ENCODE measurements at regions not wholly inside any gene's neighbourhood (a gene's known extent, or its start where the extent isn't known, plus 50 kb on each side); places are given as distances from the start of the nearest gene placed in this dataset.

GRCh38 chr7:34298492-34299013 is 359.5 kb upstream of the NPSR1 start:
- peak; percentile 57 for DNase-seq

GRCh38 chr7:34299066-34299465 is 359.0 kb upstream of the NPSR1 start:
- Histone ChIP-seq H3K4me3 (ENCODE audit: low read length) (no peak overlapping the region), H2BK120ac (ENCODE audit: low read depth, low read length) (no peak overlapping the region), H3K56ac (ENCODE audit: low read length) (no peak overlapping the region), H2BK15ac (replicated peaks; ENCODE audit: low read depth) (no peak overlapping the region), H2BK5ac (ENCODE audit: low read length) (no peak overlapping the region), H3K27me3 (ENCODE audit: insufficient read depth, low read length, poor library complexity) (no peaks in the 10 kb centered on the region), H3K79me2 (ENCODE audit: control insufficient read depth, insufficient read depth, low read length) (no peaks in the 10 kb centered on the region), H3K79me1 (ENCODE audit: low read length) (no peaks in the 10 kb centered on the region), H3K9ac (ENCODE audit: low read length) (no peak overlapping the region), H3K27ac (ENCODE audit: low read depth, low read length) (no peak overlapping the region), H3K18ac (ENCODE audit: low read length) (peak overlapping the region; percentile 4), H4K8ac (ENCODE audit: low read depth, low read length) (no peak overlapping the region), H3K36me3 (ENCODE audit: control insufficient read depth, insufficient read depth, low read length) (no peaks in the 10 kb centered on the region), H2AK5ac (ENCODE audit: low read length) (no peak overlapping the region), H3K23ac (ENCODE audit: low read length) (no peak overlapping the region), H3K4me2 (ENCODE audit: low read length) (no peak overlapping the region), H3K4ac (ENCODE audit: low read depth, low read length) (no peak overlapping the region), H4K5ac (ENCODE audit: low read length) (no peak overlapping the region), H3K4me1 (ENCODE audit: control insufficient read depth, low read depth, low read length) (peaks cover 8% of the 10 kb centered on the region)
- no CpG with 5 or more reads among the region's 4 CpGs for WGBS (ENCODE audit: extremely low coverage, insufficient coverage, low lambda C conversion rate)
- no peak for DNase-seq

More at GRCh38 chr7:34298492-34299013, 359.5 kb upstream of the NPSR1 start:
- Histone ChIP-seq H2BK15ac (replicated peaks; ENCODE audit: low read depth) (no peak overlapping the region), H3K4ac (ENCODE audit: low read depth, low read length) (no peak overlapping the region), H3K18ac (ENCODE audit: low read length) (peak overlapping the region; percentile 4), H3K9ac (ENCODE audit: low read length) (no peak overlapping the region), H4K8ac (ENCODE audit: low read depth, low read length) (no peak overlapping the region), H3K27ac (ENCODE audit: low read depth, low read length) (no peak overlapping the region), H3K4me3 (ENCODE audit: low read length) (no peak overlapping the region), H3K79me1 (ENCODE audit: low read length) (no peaks in the 10 kb centered on the region), H3K79me2 (ENCODE audit: control insufficient read depth, insufficient read depth, low read length) (no peaks in the 10 kb centered on the region), H3K23ac (ENCODE audit: low read length) (no peak overlapping the region), H3K4me2 (ENCODE audit: low read length) (no peak overlapping the region), H4K5ac (ENCODE audit: low read length) (no peak overlapping the region), H3K4me1 (ENCODE audit: control insufficient read depth, low read depth, low read length) (peaks cover 8% of the 10 kb centered on the region), H3K56ac (ENCODE audit: low read length) (no peak overlapping the region), H2BK120ac (ENCODE audit: low read depth, low read length) (no peak overlapping the region), H3K27me3 (ENCODE audit: insufficient read depth, low read length, poor library complexity) (no peaks in the 10 kb centered on the region), H2AK5ac (ENCODE audit: low read length) (no peak overlapping the region), H2BK5ac (ENCODE audit: low read length) (no peak overlapping the region), H3K36me3 (ENCODE audit: control insufficient read depth, insufficient read depth, low read length) (no peaks in the 10 kb centered on the region)
- no CpG with 5 or more reads among the region's 4 CpGs for WGBS (ENCODE audit: extremely low coverage, insufficient coverage, low lambda C conversion rate)

- Histone ChIP-seq H3K27ac (ENCODE audit: low read depth, low read length) (no peak overlapping the region), H3K4me3 (ENCODE audit: low read length) (no peak overlapping the region), H3K4me2 (ENCODE audit: low read length) (no peak overlapping the region), H3K18ac (ENCODE audit: low read length) (no peak overlapping the region), H4K8ac (ENCODE audit: low read depth, low read length) (no peak overlapping the region), H2BK5ac (ENCODE audit: low read length) (no peak overlapping the region), H3K56ac (ENCODE audit: low read length) (no peak overlapping the region), H4K5ac (ENCODE audit: low read length) (no peak overlapping the region), H2BK15ac (replicated peaks; ENCODE audit: low read depth) (no peak overlapping the region), H2AK5ac (ENCODE audit: low read length) (no peak overlapping the region), H3K4ac (ENCODE audit: low read depth, low read length) (no peak overlapping the region), H2BK120ac (ENCODE audit: low read depth, low read length) (no peak overlapping the region), H3K79me1 (ENCODE audit: low read length) (no peaks in the 10 kb centered on the region), H3K36me3 (ENCODE audit: control insufficient read depth, insufficient read depth, low read length) (no peaks in the 10 kb centered on the region), H3K4me1 (ENCODE audit: control insufficient read depth, low read depth, low read length) (no peaks in the 10 kb centered on the region), H3K79me2 (ENCODE audit: control insufficient read depth, insufficient read depth, low read length) (no peaks in the 10 kb centered on the region), H3K23ac (ENCODE audit: low read length) (no peak overlapping the region), H3K9ac (ENCODE audit: low read length) (no peak overlapping the region), H3K27me3 (ENCODE audit: insufficient read depth, low read length, poor library complexity) (no peaks in the 10 kb centered on the region)
- no CpG with 5 or more reads among the region's 1 CpG for WGBS (ENCODE audit: extremely low coverage, insufficient coverage, low lambda C conversion rate)
- no peak for DNase-seq
These were observed 350.5 kb upstream of the NPSR1 start for GRCh38 chr7:34307540-34307939.

GRCh38 chr7:34308595-34308994 is 349.4 kb upstream of the NPSR1 start:
- H2BK120ac ChIP-seq (ENCODE audit: low read depth, low read length): no peak overlapping the region

GRCh38 chr7:34309116-34309515 is 348.9 kb upstream of the NPSR1 start:
- Histone ChIP-seq H2BK15ac (replicated peaks; ENCODE audit: low read depth) (no peak overlapping the region), H3K9ac (ENCODE audit: low read length) (no peak overlapping the region), H3K56ac (ENCODE audit: low read length) (no peak overlapping the region), H2BK5ac (ENCODE audit: low read length) (no peak overlapping the region), H3K23ac (ENCODE audit: low read length) (no peak overlapping the region), H3K4me2 (ENCODE audit: low read length) (no peak overlapping the region), H3K27ac (ENCODE audit: low read depth, low read length) (no peak overlapping the region), H2AK5ac (ENCODE audit: low read length) (no peak overlapping the region), H2BK120ac (ENCODE audit: low read depth, low read length) (no peak overlapping the region), H3K79me2 (ENCODE audit: control insufficient read depth, insufficient read depth, low read length) (no peaks in the 10 kb centered on the region), H3K27me3 (ENCODE audit: insufficient read depth, low read length, poor library complexity) (no peaks in the 10 kb centered on the region), H4K5ac (ENCODE audit: low read length) (no peak overlapping the region), H3K4me1 (ENCODE audit: control insufficient read depth, low read depth, low read length) (no peaks in the 10 kb centered on the region), H3K4ac (ENCODE audit: low read depth, low read length) (no peak overlapping the region), H3K18ac (ENCODE audit: low read length) (no peak overlapping the region), H3K79me1 (ENCODE audit: low read length) (no peaks in the 10 kb centered on the region), H3K36me3 (ENCODE audit: control insufficient read depth, insufficient read depth, low read length) (no peaks in the 10 kb centered on the region), H4K8ac (ENCODE audit: low read depth, low read length) (no peak overlapping the region), H3K4me3 (ENCODE audit: low read length) (no peak overlapping the region)
- DNase-seq: no peak
- no CpG with 5 or more reads among the region's 12 CpGs for WGBS (ENCODE audit: extremely low coverage, insufficient coverage, low lambda C conversion rate)

More at GRCh38 chr7:34308595-34308994, 349.4 kb upstream of the NPSR1 start:
- H3K79me2 ChIP-seq (ENCODE audit: control insufficient read depth, insufficient read depth, low read length): no peaks in the 10 kb centered on the region
- H2BK15ac ChIP-seq (replicated peaks; ENCODE audit: low read depth): no peak overlapping the region
- no peaks in the 10 kb centered on the region for H3K79me1 ChIP-seq (ENCODE audit: low read length)
- no CpG with 5 or more reads among the region's 8 CpGs for WGBS (ENCODE audit: extremely low coverage, insufficient coverage, low lambda C conversion rate)
- no peaks in the 10 kb centered on the region for H3K27me3 ChIP-seq (ENCODE audit: insufficient read depth, low read length, poor library complexity)
- H3K23ac ChIP-seq (ENCODE audit: low read length): no peak overlapping the region
- no peak overlapping the region for H3K4me2 ChIP-seq (ENCODE audit: low read length)
- no peak overlapping the region for H3K4me3 ChIP-seq (ENCODE audit: low read length)
- no peak overlapping the region for H3K4ac ChIP-seq (ENCODE audit: low read depth, low read length)
- no peaks in the 10 kb centered on the region for H3K36me3 ChIP-seq (ENCODE audit: control insufficient read depth, insufficient read depth, low read length)
- no peak for DNase-seq
- H2AK5ac ChIP-seq (ENCODE audit: low read length): no peak overlapping the region
- no peak overlapping the region for H4K5ac ChIP-seq (ENCODE audit: low read length)
- H3K9ac ChIP-seq (ENCODE audit: low read length): no peak overlapping the region
- H3K4me1 ChIP-seq (ENCODE audit: control insufficient read depth, low read depth, low read length): no peaks in the 10 kb centered on the region
- no peak overlapping the region for H3K27ac ChIP-seq (ENCODE audit: low read depth, low read length)
- no peak overlapping the region for H4K8ac ChIP-seq (ENCODE audit: low read depth, low read length)
- no peak overlapping the region for H2BK5ac ChIP-seq (ENCODE audit: low read length)
- no peak overlapping the region for H3K18ac ChIP-seq (ENCODE audit: low read length)
- no peak overlapping the region for H3K56ac ChIP-seq (ENCODE audit: low read length)

- Histone ChIP-seq H2AK5ac (ENCODE audit: low read length) (no peak overlapping the region), H2BK5ac (ENCODE audit: low read length) (no peak overlapping the region), H3K79me2 (ENCODE audit: control insufficient read depth, insufficient read depth, low read length) (no peaks in the 10 kb centered on the region)
These were observed 348.4 kb upstream of the NPSR1 start for GRCh38 chr7:34309584-34309983.

More at GRCh38 chr7:34309584-34309983, 348.4 kb upstream of the NPSR1 start:
- Histone ChIP-seq H3K79me1 (ENCODE audit: low read length) (no peaks in the 10 kb centered on the region), H2BK15ac (replicated peaks; ENCODE audit: low read depth) (no peak overlapping the region), H3K9ac (ENCODE audit: low read length) (no peak overlapping the region), H3K23ac (ENCODE audit: low read length) (no peak overlapping the region), H2BK120ac (ENCODE audit: low read depth, low read length) (no peak overlapping the region), H3K4me3 (ENCODE audit: low read length) (no peak overlapping the region), H3K4ac (ENCODE audit: low read depth, low read length) (no peak overlapping the region), H3K18ac (ENCODE audit: low read length) (no peak overlapping the region), H3K27ac (ENCODE audit: low read depth, low read length) (no peak overlapping the region), H3K36me3 (ENCODE audit: control insufficient read depth, insufficient read depth, low read length) (no peaks in the 10 kb centered on the region), H3K56ac (ENCODE audit: low read length) (no peak overlapping the region), H4K5ac (ENCODE audit: low read length) (no peak overlapping the region), H3K4me2 (ENCODE audit: low read length) (no peak overlapping the region), H3K4me1 (ENCODE audit: control insufficient read depth, low read depth, low read length) (no peaks in the 10 kb centered on the region), H4K8ac (ENCODE audit: low read depth, low read length) (no peak overlapping the region), H3K27me3 (ENCODE audit: insufficient read depth, low read length, poor library complexity) (no peaks in the 10 kb centered on the region)
- WGBS (ENCODE audit: extremely low coverage, insufficient coverage, low lambda C conversion rate): no CpG with 5 or more reads among the region's 19 CpGs
- no peak for DNase-seq
